HG03457 (cell line): ENCODE measurements at regions not wholly inside any gene's neighbourhood (a gene's known extent, or its start where the extent isn't known, plus 50 kb on each side); places are given as distances from the start of the nearest gene placed in this dataset.
A peak's percentile ranks its signal among the peaks of the same experiment; 100 is the strongest.

Experiments used
- ATAC-seq: cut with Tn5 transposase; IDR thresholded peaks from one replicate; pipeline ENCODE4 v1.9.1; 2021; ENCODE audit warnings: moderate number of reproducible peaks; ENCODE audit not compliant: unreplicated experiment

- ATAC-seq, result no peak
These were observed 259.6 kb upstream of the SLC24A2 start for GRCh38 chr9:20048437-20048836.

GRCh38 chr9:20044686-20045085 lies 255.8 kb upstream of the SLC24A2 start:
- no peak for ATAC-seq

- ATAC-seq, result peak; percentile 24
These were observed 254.6 kb upstream of the SLC24A2 start for GRCh38 chr9:20043461-20043860.

- peak; percentile 52 for ATAC-seq
These were observed 254.2 kb upstream of the SLC24A2 start for GRCh38 chr9:20043035-20043434.

GRCh38 chr9:20042128-20042711 lies 253.4 kb upstream of the SLC24A2 start:
- no peak for ATAC-seq

GRCh38 chr9:20041697-20042081 lies 252.9 kb upstream of the SLC24A2 start:
- ATAC-seq, result no peak

- no peak for ATAC-seq
These were observed 252.3 kb upstream of the SLC24A2 start for GRCh38 chr9:20040991-20041696.

GRCh38 chr9:20037699-20038098 lies 248.9 kb upstream of the SLC24A2 start:
- ATAC-seq, result no peak

GRCh38 chr9:20033511-20033910 lies 244.7 kb upstream of the SLC24A2 start:
- ATAC-seq, result no peak

- no peak for ATAC-seq
These were observed 243.7 kb upstream of the SLC24A2 start for GRCh38 chr9:20032413-20033006.

- ATAC-seq, result no peak
These were observed 243.0 kb upstream of the SLC24A2 start for GRCh38 chr9:20031836-20032235.

- no peak for ATAC-seq
These were observed 241.8 kb upstream of the SLC24A2 start for GRCh38 chr9:20030671-20031070.

- no peak for ATAC-seq
These were observed 241.4 kb upstream of the SLC24A2 start for GRCh38 chr9:20030221-20030620.

GRCh38 chr9:20028849-20029231 lies 240.0 kb upstream of the SLC24A2 start:
- ATAC-seq, result no peak

GRCh38 chr9:20028192-20028848 lies 239.5 kb upstream of the SLC24A2 start:
- no peak for ATAC-seq

- no peak for ATAC-seq
These were observed 235.2 kb upstream of the SLC24A2 start for GRCh38 chr9:20023961-20024571.

- no peak for ATAC-seq
These were observed 234.5 kb upstream of the SLC24A2 start for GRCh38 chr9:20023210-20023905.

- ATAC-seq, result no peak
These were observed 233.6 kb upstream of the SLC24A2 start for GRCh38 chr9:20022410-20022809.

GRCh38 chr9:20016611-20017010 lies 227.8 kb upstream of the SLC24A2 start:
- ATAC-seq, result no peak

- no peak for ATAC-seq
These were observed 226.6 kb upstream of the SLC24A2 start for GRCh38 chr9:20015427-20015931.

- ATAC-seq, result no peak
These were observed 225.3 kb upstream of the SLC24A2 start for GRCh38 chr9:20014168-20014567.
